GM23338 (cell line): ENCODE measurements at regions not wholly inside any gene's neighbourhood (a gene's known extent, or its start where the extent isn't known, plus 50 kb on each side); places are given as distances from the start of the nearest gene placed in this dataset.

Source experiments
- CTCF ChIP-seq, 2 experiments: fragments of 200-600 bp in 1 of 2; sonication (generic) in 1 of 2; conservative IDR thresholded peaks; 2 replicates each; pipeline versions ENCODE4 v1.5.1 to v1.6.1; 2016 to 2017; ENCODE audit warnings: antibody characterized with exemption in 2 of 2, low read depth in 2 of 2, mild to moderate bottlenecking in 2 of 2, moderate library complexity in 1 of 2
- EZH2 ChIP-seq: fragments of 200-600 bp; sonication (generic); IDR thresholded peaks from one replicate; pipeline ENCODE4 v1.8.0; 2017; ENCODE audit warnings: antibody characterized with exemption, mild to moderate bottlenecking, low read depth; ENCODE audit not compliant: unreplicated experiment
- EZH2phosphoT487 ChIP-seq: fragments of 200-600 bp; sonication (generic); IDR thresholded peaks from one replicate; pipeline ENCODE4 v1.8.1; 2018; ENCODE audit warnings: antibody characterized with exemption; ENCODE audit not compliant: unreplicated experiment
- JUNB ChIP-seq: IDR thresholded peaks from one replicate; pipeline ENCODE4 v1.6.1; 2016; ENCODE audit warnings: antibody characterized with exemption; ENCODE audit not compliant: unreplicated experiment
- POLR2AphosphoS5 ChIP-seq: IDR thresholded peaks from 2 replicates; pipeline ENCODE4 v1.6.1; 2016; ENCODE audit warnings: antibody characterized with exemption, low read depth
- REST ChIP-seq: IDR thresholded peaks from one replicate; pipeline ENCODE4 v1.6.1; 2018; ENCODE audit warnings: antibody characterized with exemption; ENCODE audit not compliant: unreplicated experiment
- STAT1 ChIP-seq: IDR thresholded peaks from one replicate; pipeline ENCODE4 v1.6.1; 2016; ENCODE audit warnings: antibody characterized with exemption; ENCODE audit not compliant: unreplicated experiment
- ZNF331 ChIP-seq: fragments of 250-450 bp; sonication (Bioruptor Pico); IDR thresholded peaks from 2 replicates; pipeline ENCODE4 v1.5.0; 2020; ENCODE audit warnings: low read depth, mild to moderate bottlenecking, moderate library complexity

- TF ChIP-seq JUNB: no peak
- no peak for TF ChIP-seq CTCF (conservative IDR thresholded peaks at IDR 0.05; ENCODE audit: low read depth in 2 of 2)
- no peak for TF ChIP-seq ZNF331
- no peak for TF ChIP-seq EZH2
- no peak for TF ChIP-seq EZH2phosphoT487
- no peak for TF ChIP-seq POLR2AphosphoS5
- TF ChIP-seq REST: no peak
- no peak for TF ChIP-seq STAT1
Measured at GRCh38 chr12:132395908-132396305, 66.5 kb upstream of the GALNT9 start.
